Vagina (tissue), 2 donors: ENCODE measurements at regions not wholly inside any gene's neighbourhood (a gene's known extent, or its start where the extent isn't known, plus 50 kb on each side); places are given as distances from the start of the nearest gene placed in this dataset.

Source experiments
- POLR2A ChIP-seq, 2 donors: fragments of 450-650 bp; IDR thresholded peaks; one replicate each; pipeline ENCODE4 v1.6.1; 2017; ENCODE audit warnings: antibody characterized with exemption in 2 of 2, mild to moderate bottlenecking in 2 of 2, moderate library complexity in 2 of 2
- TF ChIP-seq, protein P1 (sequence below), 3 experiments: fragments of 450-650 bp in 2 of 3; fragments of 200-600 bp in 1 of 3; sonication (generic) in 1 of 3; IDR thresholded peaks; one replicate each; pipeline ENCODE4 v1.5.1; 2017 to 2019; ENCODE audit warnings: antibody characterized with exemption in 3 of 3, mild to moderate bottlenecking in 2 of 3, moderate library complexity in 2 of 3

DNA sequence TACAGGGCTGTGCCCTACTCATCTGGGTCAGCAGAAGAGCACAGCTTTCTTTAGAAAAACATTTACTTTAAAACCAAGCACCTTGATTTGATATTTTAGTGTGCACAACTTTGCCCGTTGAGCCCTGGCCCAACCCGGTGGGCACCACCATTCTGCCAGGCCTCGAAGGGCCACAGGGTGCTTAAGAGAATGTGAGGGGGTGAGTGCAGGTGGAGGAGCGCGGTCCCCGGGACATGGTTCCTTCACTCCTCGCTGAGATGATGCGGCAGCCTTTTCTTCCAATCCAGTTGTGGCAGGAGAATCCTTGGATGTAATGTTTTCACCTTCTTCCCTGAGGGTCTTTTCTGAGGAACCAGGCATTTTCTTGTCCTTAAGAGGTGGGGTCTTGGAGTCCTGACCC lies 119.0 kb downstream of the RPIA start:
- TF ChIP-seq, protein P1, sequence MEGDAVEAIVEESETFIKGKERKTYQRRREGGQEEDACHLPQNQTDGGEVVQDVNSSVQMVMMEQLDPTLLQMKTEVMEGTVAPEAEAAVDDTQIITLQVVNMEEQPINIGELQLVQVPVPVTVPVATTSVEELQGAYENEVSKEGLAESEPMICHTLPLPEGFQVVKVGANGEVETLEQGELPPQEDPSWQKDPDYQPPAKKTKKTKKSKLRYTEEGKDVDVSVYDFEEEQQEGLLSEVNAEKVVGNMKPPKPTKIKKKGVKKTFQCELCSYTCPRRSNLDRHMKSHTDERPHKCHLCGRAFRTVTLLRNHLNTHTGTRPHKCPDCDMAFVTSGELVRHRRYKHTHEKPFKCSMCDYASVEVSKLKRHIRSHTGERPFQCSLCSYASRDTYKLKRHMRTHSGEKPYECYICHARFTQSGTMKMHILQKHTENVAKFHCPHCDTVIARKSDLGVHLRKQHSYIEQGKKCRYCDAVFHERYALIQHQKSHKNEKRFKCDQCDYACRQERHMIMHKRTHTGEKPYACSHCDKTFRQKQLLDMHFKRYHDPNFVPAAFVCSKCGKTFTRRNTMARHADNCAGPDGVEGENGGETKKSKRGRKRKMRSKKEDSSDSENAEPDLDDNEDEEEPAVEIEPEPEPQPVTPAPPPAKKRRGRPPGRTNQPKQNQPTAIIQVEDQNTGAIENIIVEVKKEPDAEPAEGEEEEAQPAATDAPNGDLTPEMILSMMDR (IDR thresholded peaks at IDR 0.05): no peak
- TF ChIP-seq POLR2A (IDR thresholded peaks at IDR 0.05): no peak
